Caco-2 (cell line): ENCODE measurements at regions not wholly inside any gene's neighbourhood (a gene's known extent, or its start where the extent isn't known, plus 50 kb on each side); places are given as distances from the start of the nearest gene placed in this dataset.

ENCODE experiments used
- BruUV-seq: library from RNA; stranded (reverse); fragments of 400-500 nt; replicated peaks from 2 replicates; lab custom pipeline; 2021; lab: Mats Ljungman, UMichigan
- CTCF ChIA-PET: fragments of 300-600 bp; sonication (Branson Sonifier 250); formaldehyde crosslinking; loops from one replicate; lab custom pipeline; 2022; ENCODE audit warnings: antibody characterized with exemption; lab: Charles Lee
- POLR2A ChIA-PET: fragments of 300-600 bp; sonication (Branson Sonifier 250); formaldehyde crosslinking; loops from one replicate; lab custom pipeline; 2022; ENCODE audit warnings: antibody characterized with exemption; lab: Charles Lee
- DNase-seq, 2 experiments: peaks; one replicate each; pipeline versions ENCODE4 v3.0.0 to v3.0.0-alpha.2; 2020 to 2022
- H3K27me3 ChIP-seq: replicated peaks from 2 replicates; pipeline ENCODE4 v1.6.0; 2011; ENCODE audit warnings: low read length; ENCODE audit not compliant: control insufficient read depth, insufficient read depth
- H3K36me3 ChIP-seq: 2 replicates; pipeline ENCODE4 v1.5.1; 2011; ENCODE audit warnings: low read length; ENCODE audit not compliant: control insufficient read depth, insufficient read depth
- H3K4me1 ChIP-seq: fragments of 250-450 bp; sonication (Bioruptor Pico); 2 replicates; pipeline ENCODE4 v1.5.1; 2020; ENCODE audit warnings: mild to moderate bottlenecking
- H3K4me3 ChIP-seq: 2 replicates; pipeline ENCODE4 v1.5.1; 2011; ENCODE audit warnings: low read depth, mild to moderate bottlenecking, control low read depth, low read length
- H3K9me3 ChIP-seq: fragments of 250-450 bp; sonication (Bioruptor Pico); 2 replicates; pipeline ENCODE4 v1.5.1; 2020; ENCODE audit warnings: mild to moderate bottlenecking, moderate library complexity
- H3K27ac Mint-ChIP-seq: one replicate; pipeline ENCODE4 v1.8.0; 2022; ENCODE audit warnings: mixed read lengths; ENCODE audit not compliant: unreplicated experiment
- H3K27me3 Mint-ChIP-seq: one replicate; pipeline ENCODE4 v1.8.0; 2022; ENCODE audit warnings: mixed read lengths; ENCODE audit not compliant: insufficient read depth, unreplicated experiment
- H3K36me3 Mint-ChIP-seq: one replicate; pipeline ENCODE4 v1.8.0; 2022; ENCODE audit warnings: mild to moderate bottlenecking, mixed read lengths; ENCODE audit not compliant: insufficient read depth, unreplicated experiment
- H3K4me1 Mint-ChIP-seq: one replicate; pipeline ENCODE4 v1.8.0; 2022; ENCODE audit warnings: low read depth, mixed read lengths; ENCODE audit not compliant: unreplicated experiment
- H3K4me3 Mint-ChIP-seq: one replicate; pipeline ENCODE4 v1.8.0; 2022; ENCODE audit warnings: mild to moderate bottlenecking, moderate library complexity, mixed read lengths; ENCODE audit not compliant: unreplicated experiment
- H3K9me3 Mint-ChIP-seq: one replicate; pipeline ENCODE4 v1.8.0; 2022; ENCODE audit warnings: mixed read lengths; ENCODE audit not compliant: unreplicated experiment
- intact Hi-C: fragments of 100-400 bp; cut with micrococcal nuclease; formaldehyde crosslinking; loops from one replicate; pipeline ENCODE4 v1.10.0; 2022; ENCODE audit not compliant: unreplicated experiment
- TF ChIP-seq, protein P1 (sequence below), 2 experiments: fragments of 200-600 bp in 1 of 2; IDR thresholded peaks; 1 replicate in 1 of 2; 2 replicates in 1 of 2; pipeline versions ENCODE4 v1.5.1 to v1.8.0; 2011 to 2022; ENCODE audit warnings: antibody characterized with exemption in 1 of 2, control low read depth in 1 of 2, inconsistent platforms in 1 of 2, low read depth in 1 of 2, low read length in 1 of 2, mild to moderate bottlenecking in 1 of 2, moderate library complexity in 1 of 2; ENCODE audit not compliant: insufficient read depth in 1 of 2, severe bottlenecking in 1 of 2, unreplicated experiment in 1 of 2

DNA sequence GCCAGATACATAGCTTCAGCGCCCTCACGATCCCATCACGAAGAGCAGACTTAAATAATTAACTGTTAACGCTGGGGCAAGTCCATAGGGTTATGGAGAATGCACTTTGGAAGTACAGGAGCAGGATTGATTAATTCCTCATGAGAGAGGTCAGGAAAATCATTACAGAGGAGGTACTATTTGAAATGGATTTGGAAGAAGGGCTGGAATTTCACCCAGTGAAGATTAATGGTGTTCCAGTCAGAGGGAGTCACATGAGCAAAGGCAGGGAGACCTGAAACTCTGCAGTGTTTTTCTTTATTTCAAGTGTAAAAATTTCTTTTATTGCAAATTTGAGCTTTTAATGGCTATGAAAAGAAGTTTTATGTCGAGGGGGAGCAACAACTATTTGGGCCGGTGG lies 329.8 kb upstream of the GRM7 start:
- no peaks in the 10 kb centered on the region for H3K36me3 ChIP-seq
- BruUV-seq: no TSS peak
- TF ChIP-seq, protein P1, sequence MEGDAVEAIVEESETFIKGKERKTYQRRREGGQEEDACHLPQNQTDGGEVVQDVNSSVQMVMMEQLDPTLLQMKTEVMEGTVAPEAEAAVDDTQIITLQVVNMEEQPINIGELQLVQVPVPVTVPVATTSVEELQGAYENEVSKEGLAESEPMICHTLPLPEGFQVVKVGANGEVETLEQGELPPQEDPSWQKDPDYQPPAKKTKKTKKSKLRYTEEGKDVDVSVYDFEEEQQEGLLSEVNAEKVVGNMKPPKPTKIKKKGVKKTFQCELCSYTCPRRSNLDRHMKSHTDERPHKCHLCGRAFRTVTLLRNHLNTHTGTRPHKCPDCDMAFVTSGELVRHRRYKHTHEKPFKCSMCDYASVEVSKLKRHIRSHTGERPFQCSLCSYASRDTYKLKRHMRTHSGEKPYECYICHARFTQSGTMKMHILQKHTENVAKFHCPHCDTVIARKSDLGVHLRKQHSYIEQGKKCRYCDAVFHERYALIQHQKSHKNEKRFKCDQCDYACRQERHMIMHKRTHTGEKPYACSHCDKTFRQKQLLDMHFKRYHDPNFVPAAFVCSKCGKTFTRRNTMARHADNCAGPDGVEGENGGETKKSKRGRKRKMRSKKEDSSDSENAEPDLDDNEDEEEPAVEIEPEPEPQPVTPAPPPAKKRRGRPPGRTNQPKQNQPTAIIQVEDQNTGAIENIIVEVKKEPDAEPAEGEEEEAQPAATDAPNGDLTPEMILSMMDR (IDR thresholded peaks at IDR 0.05; ENCODE audit: insufficient read depth in 1 of 2, low read depth in 1 of 2, low read length in 1 of 2, severe bottlenecking in 1 of 2, unreplicated experiment in 1 of 2): no peak
- no peak for DNase-seq
- Mint-ChIP-seq H3K4me1 (no peaks in the 10 kb centered on the region), H3K36me3 (no peaks in the 10 kb centered on the region), H3K9me3 (no peaks in the 10 kb centered on the region), H3K4me3 (no peak overlapping the region), H3K27me3 (no peaks in the 10 kb centered on the region), H3K27ac (no peak overlapping the region)
- H3K4me3 ChIP-seq: no peak overlapping the region
- intact Hi-C loops: no loop called here
- H3K4me1 ChIP-seq: no peaks in the 10 kb centered on the region
- H3K27me3 ChIP-seq: no peaks in the 10 kb centered on the region
- no peaks in the 10 kb centered on the region for H3K9me3 ChIP-seq
- ChIA-PET CTCF (no interaction called here), POLR2A (no interaction called here)

DNA sequence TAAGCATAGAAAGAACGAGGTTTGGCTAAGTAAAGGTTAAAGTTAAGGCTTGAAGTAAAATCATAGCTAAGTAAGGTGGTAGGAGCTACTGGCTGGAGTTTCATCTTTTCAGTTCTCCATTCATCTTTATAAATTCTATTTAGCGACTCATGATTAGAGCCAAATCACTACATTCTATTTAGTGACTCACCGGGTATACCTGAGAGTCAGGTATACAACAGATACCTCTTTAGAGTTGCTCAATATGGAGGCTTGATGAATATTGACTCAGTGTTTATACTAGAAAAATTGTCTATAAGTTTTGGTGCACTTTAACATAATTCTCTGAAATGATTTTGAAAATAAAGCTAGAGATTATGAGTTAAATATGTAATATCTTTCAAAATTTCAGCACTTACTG lies 328.8 kb upstream of the GRM7 start:
- Histone ChIP-seq H3K4me1 (no peaks in the 10 kb centered on the region), H3K9me3 (no peaks in the 10 kb centered on the region), H3K36me3 (no peaks in the 10 kb centered on the region), H3K4me3 (no peak overlapping the region), H3K27me3 (no peaks in the 10 kb centered on the region)
- no peak for DNase-seq
- ChIA-PET POLR2A (no interaction called here), CTCF (no interaction called here)
- Mint-ChIP-seq H3K27ac (no peak overlapping the region), H3K27me3 (no peaks in the 10 kb centered on the region), H3K36me3 (no peaks in the 10 kb centered on the region), H3K4me1 (no peaks in the 10 kb centered on the region), H3K4me3 (no peak overlapping the region), H3K9me3 (no peaks in the 10 kb centered on the region)
- TF ChIP-seq, protein P1 (IDR thresholded peaks at IDR 0.05; ENCODE audit: insufficient read depth in 1 of 2, low read depth in 1 of 2, low read length in 1 of 2, severe bottlenecking in 1 of 2, unreplicated experiment in 1 of 2): no peak
- BruUV-seq: no TSS peak
- intact Hi-C loops: no loop called here

DNA sequence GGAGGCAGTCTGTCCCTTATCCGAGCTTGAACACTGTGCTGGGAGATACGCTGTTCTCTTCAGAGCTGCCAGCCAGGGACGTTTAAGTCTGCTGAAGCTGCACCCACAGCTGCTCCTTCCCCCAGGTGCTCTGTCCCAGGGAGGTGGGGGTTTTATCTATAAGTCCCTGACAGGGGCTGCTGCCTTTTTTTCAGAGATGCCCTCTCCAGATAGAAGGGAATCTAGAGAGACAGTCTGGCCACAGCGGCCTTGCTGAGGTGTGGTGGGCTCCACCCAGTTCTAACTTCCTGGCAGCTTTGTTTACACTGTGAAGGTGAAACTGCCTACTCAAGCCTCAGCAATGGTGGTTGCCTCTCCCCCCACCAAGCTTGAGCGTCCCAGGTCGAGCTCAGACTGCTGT lies 319.9 kb upstream of the GRM7 start:
- no peaks in the 10 kb centered on the region for H3K36me3 ChIP-seq
- DNase-seq: no peak
- ChIA-PET CTCF (no interaction called here), POLR2A (no interaction called here)
- Mint-ChIP-seq H3K36me3 (no peaks in the 10 kb centered on the region), H3K9me3 (peaks cover 9% of the 10 kb centered on the region), H3K27me3 (no peaks in the 10 kb centered on the region), H3K27ac (no peak overlapping the region), H3K4me3 (no peak overlapping the region), H3K4me1 (no peaks in the 10 kb centered on the region)
- no peaks in the 10 kb centered on the region for H3K9me3 ChIP-seq
- TF ChIP-seq, protein P1 (IDR thresholded peaks at IDR 0.05; ENCODE audit: insufficient read depth in 1 of 2, low read depth in 1 of 2, low read length in 1 of 2, severe bottlenecking in 1 of 2, unreplicated experiment in 1 of 2): no peak
- BruUV-seq: no TSS peak
- H3K4me1 ChIP-seq: no peaks in the 10 kb centered on the region
- H3K4me3 ChIP-seq: no peak overlapping the region
- no peaks in the 10 kb centered on the region for H3K27me3 ChIP-seq
- intact Hi-C loops: no loop called here
